ENCODE measurements at regions not wholly inside any gene's neighbourhood (a gene's known extent, or its start where the extent isn't known, plus 50 kb on each side); places are given as distances from the start of the nearest gene placed in this dataset.
"Not testable (repeated sequence)": the region's sequence is repeated elsewhere in the genome, so short reads cannot be mapped to it uniquely, and the experiment has no call there.

DNA sequence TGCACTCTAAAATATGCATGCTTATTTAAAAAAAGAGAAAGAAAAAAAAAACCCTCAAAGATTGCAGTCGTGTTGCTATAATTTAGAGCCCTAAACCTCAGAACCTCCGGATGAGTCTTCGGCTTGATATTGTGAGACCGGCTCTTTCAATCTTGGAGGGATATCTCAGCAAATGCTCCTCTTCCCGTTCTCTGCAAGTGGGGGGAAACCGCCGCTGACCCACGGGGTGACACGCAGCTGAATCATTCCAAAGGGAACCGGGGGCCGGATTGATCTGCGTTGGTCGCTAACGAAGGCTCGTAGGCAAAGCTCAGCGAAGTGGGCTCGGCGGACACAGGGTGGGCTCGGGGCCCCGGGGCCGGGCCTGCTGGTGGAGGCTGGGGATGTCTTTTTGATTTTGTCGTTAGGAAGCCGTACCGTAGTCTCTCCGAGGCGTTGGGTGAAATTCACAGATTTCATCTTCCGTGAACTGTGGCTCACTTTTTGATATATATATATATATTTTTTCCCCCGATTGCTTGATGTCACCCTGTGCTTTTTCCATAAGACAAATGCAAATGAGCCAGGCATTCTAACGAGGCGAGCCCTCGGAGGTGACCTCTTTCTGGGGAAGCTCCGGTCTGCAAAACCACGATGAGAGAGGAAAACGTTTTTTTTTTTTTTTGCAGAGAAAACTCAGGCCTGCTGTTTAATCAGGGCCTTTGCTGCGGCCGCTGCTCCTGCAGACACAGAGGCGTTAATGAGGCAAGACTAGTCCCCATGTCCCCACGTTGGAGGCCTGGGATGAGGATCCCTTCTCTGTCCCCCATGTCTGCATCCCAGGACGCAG lies 110.7 kb upstream of the PPP2R3B start:
- DNase-seq (ENCODE audit: low read depth) = no peak
- no peak overlapping the region for H3K4me3 ChIP-seq (ENCODE audit: low read depth, low read length)
- no peak for TF ChIP-seq POLR2A (IDR thresholded peaks at IDR 0.05; ENCODE audit: extremely low read depth, insufficient read length)
- TF ChIP-seq, protein P1, sequence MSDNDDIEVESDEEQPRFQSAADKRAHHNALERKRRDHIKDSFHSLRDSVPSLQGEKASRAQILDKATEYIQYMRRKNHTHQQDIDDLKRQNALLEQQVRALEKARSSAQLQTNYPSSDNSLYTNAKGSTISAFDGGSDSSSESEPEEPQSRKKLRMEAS (IDR thresholded peaks at IDR 0.05; ENCODE audit: low read depth, low read length) = no peak
- no peak for TF ChIP-seq MYC (IDR thresholded peaks at IDR 0.05; ENCODE audit: low read depth, low read length)
- TF ChIP-seq, protein P2, sequence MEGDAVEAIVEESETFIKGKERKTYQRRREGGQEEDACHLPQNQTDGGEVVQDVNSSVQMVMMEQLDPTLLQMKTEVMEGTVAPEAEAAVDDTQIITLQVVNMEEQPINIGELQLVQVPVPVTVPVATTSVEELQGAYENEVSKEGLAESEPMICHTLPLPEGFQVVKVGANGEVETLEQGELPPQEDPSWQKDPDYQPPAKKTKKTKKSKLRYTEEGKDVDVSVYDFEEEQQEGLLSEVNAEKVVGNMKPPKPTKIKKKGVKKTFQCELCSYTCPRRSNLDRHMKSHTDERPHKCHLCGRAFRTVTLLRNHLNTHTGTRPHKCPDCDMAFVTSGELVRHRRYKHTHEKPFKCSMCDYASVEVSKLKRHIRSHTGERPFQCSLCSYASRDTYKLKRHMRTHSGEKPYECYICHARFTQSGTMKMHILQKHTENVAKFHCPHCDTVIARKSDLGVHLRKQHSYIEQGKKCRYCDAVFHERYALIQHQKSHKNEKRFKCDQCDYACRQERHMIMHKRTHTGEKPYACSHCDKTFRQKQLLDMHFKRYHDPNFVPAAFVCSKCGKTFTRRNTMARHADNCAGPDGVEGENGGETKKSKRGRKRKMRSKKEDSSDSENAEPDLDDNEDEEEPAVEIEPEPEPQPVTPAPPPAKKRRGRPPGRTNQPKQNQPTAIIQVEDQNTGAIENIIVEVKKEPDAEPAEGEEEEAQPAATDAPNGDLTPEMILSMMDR (IDR thresholded peaks at IDR 0.05; ENCODE audit: low read depth, low read length) = no peak

DNA sequence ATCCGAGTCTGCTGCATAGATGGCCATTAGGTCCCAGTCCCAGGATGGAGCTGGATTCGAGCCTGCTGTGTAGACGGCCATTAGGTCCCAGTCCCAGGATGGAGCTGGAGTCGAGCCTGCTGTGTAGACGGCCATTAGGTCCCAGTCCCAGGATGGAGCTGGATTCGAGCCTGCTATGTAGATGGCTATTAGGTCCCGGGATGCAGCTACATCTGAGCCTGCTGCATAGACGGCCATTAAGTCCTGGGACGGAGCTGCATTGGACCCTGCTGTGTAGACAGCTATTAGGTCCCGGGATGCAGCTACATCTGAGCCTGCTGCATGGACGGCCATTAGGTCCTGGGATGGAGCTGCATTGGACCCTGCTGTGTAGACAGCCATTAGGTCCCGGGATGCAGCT lies 112.2 kb upstream of the PPP2R3B start:
- H3K4me3 ChIP-seq (ENCODE audit: low read depth, low read length); DNase-seq (ENCODE audit: low read depth): not testable (repeated sequence)

DNA sequence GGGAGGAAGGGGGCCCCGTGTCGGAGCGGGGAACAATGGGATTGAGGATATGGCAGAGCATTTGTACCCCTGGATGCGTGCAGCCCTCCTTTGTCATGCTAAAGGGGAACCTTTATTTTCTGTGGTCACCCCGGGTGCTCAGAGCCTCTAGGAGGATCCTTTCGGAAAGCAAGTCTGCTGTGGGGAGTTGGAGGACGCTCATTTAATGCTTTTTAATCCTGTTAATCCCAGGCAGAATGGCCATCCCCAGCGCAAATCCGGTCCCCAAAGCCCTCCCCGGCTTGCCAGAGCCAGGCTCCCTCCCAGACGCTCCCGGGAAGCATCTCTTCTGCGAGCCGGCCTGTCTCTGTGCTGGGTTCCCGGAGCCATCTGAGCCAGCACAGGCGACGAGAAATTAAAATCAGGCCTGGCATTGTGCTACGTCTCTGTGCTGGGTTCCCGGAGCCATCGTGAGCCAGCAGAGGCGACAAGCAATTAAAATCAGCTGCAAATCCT lies 113.2 kb upstream of the PPP2R3B start:
- H3K4me3 ChIP-seq (ENCODE audit: low read depth, low read length) = no peak overlapping the region
- no peak for DNase-seq (ENCODE audit: low read depth)
- TF ChIP-seq, protein P1 (IDR thresholded peaks at IDR 0.05; ENCODE audit: low read depth, low read length) = no peak
- no peak for TF ChIP-seq MYC (IDR thresholded peaks at IDR 0.05; ENCODE audit: low read depth, low read length)

DNA sequence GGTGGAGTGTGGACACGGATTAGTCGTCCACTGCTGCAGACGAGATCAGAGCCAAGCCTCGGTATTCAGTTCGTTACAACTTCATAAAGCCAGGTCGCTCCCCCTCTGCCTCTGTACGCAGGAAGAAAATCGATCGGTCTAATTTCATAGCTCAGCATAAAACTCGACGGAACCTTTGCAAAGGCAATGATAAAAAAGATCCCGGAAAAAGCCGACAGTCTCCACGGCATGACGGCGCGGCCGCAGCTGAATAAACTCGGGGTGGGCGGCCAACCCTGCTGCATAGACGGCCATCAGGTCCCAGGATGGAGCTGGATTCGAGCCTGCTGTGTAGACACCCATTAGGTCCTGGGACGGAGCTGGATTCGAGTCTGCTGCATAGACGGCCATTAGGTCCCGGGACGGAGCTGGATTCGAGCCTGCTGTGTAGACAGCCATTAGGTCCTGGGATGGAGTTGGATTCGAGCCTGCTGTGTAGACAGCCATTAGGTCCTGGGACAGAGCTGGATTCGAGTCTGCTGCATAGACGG lies 113.8 kb upstream of the PPP2R3B start:
- DNase-seq (ENCODE audit: low read depth) = no peak
- H3K4me3 ChIP-seq (ENCODE audit: low read depth, low read length) = no peak overlapping the region
- TF ChIP-seq, protein P1 (IDR thresholded peaks at IDR 0.05; ENCODE audit: low read depth, low read length) = no peak
- TF ChIP-seq, protein P2 (IDR thresholded peaks at IDR 0.05; ENCODE audit: low read depth, low read length) = no peak
- TF ChIP-seq MYC (IDR thresholded peaks at IDR 0.05; ENCODE audit: low read depth, low read length) (no peak), POLR2A (IDR thresholded peaks at IDR 0.05; ENCODE audit: extremely low read depth, insufficient read length) (no peak)

DNA sequence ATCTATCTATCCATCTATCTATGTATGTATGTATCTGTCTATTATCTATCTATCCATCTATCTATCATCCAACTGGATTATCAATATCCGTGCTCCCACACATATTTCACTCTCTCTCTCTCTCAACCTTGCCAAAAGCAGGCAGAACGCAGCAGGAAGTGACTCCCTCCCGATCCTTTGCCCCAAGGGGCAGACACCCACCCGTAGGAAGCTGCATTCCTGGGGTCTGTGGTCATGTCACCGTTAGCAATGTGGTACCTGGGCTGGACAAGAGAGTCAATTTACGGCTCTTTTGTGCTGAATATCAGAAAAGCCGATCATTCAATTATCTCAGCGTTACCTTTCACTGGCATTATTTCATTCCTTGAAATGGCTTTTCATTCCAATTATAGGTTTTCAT lies 119.6 kb upstream of the PPP2R3B start:
- DNase-seq (ENCODE audit: low read depth) = no peak
- TF ChIP-seq, protein P1 (IDR thresholded peaks at IDR 0.05; ENCODE audit: low read depth, low read length) = no peak
- TF ChIP-seq, protein P2 (IDR thresholded peaks at IDR 0.05; ENCODE audit: low read depth, low read length) = no peak
- no peak for TF ChIP-seq MYC (IDR thresholded peaks at IDR 0.05; ENCODE audit: low read depth, low read length)
- no peak for TF ChIP-seq POLR2A (IDR thresholded peaks at IDR 0.05; ENCODE audit: extremely low read depth, insufficient read length)
- no peak overlapping the region for H3K4me3 ChIP-seq (ENCODE audit: low read depth, low read length)

DNA sequence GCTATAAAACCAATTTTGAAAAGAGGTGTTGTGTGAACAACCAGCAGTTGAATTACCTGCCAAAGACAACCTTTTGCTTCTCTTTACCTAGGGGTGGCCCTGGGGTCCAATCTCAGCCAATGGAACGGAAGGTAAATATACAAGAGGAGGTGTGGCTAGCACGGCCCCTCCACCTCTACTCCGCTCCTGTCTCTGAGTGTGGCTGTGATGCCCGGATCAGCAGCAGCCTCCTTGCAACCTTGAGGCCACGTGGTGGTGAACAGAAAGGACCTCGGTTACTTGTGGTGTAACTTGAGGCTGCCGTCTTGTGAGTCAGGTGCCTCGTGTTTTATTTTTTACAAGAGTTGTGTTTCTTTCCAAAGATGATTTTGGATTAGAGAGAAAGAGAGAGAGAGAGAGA lies 121.5 kb upstream of the PPP2R3B start:
- no peak overlapping the region for H3K4me3 ChIP-seq (ENCODE audit: low read depth, low read length)
- no peak for DNase-seq (ENCODE audit: low read depth)
- TF ChIP-seq, protein P2 (IDR thresholded peaks at IDR 0.05; ENCODE audit: low read depth, low read length) = no peak
- TF ChIP-seq, protein P1 (IDR thresholded peaks at IDR 0.05; ENCODE audit: low read depth, low read length) = no peak
- no peak for TF ChIP-seq MYC (IDR thresholded peaks at IDR 0.05; ENCODE audit: low read depth, low read length)
- no peak for TF ChIP-seq POLR2A (IDR thresholded peaks at IDR 0.05; ENCODE audit: extremely low read depth, insufficient read length)

DNA sequence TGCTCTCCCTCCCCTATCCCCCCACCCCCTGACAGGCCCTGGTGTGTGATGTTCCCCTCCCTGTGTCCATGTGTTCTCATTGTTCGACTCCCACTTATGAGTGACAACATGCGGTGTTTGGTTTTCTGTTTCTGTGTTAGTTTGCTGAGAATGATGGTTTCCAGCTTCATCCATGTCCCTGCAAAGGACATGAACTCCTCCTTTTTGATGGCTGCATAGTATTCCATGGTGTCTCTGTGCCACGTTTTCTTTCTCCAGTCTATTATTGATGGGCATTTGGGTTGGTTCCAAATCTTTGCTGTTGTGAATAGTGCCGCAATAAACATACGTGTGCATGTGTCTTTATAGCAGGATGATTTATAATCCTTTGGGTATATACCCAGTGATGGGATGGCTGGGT lies 121.8 kb upstream of the SHOX start:
- DNase-seq (ENCODE audit: low read depth); H3K4me3 ChIP-seq (ENCODE audit: low read depth, low read length): not testable (repeated sequence)

DNA sequence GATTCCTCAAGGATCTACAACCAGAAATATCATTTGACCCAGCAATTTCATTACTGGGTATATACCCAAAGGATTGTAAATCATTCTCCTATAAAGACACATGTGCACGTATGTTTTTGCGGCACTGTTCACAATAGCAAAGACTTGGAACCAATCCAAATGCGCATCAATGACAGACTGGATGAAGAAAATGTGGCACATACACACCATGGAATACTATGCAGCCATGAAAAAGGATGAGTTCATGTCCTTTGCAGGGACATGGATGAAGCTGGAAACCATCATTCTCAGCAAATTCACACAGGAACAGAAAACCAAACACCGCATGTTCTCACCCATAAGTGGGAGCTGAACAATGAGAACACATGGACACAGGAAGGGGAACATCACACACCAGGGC lies 119.5 kb upstream of the SHOX start:
- DNase-seq (ENCODE audit: low read depth); H3K4me3 ChIP-seq (ENCODE audit: low read depth, low read length): not testable (repeated sequence)
